Prostate gland (tissue), 2 donors: ENCODE measurements at regions not wholly inside any gene's neighbourhood (a gene's known extent, or its start where the extent isn't known, plus 50 kb on each side); places are given as distances from the start of the nearest gene placed in this dataset.
"Not testable (repeated sequence)": the region's sequence is repeated elsewhere in the genome, so short reads cannot be mapped to it uniquely, and the experiment has no call there.

ENCODE experiments used
- DNase-seq: peaks from one replicate; pipeline ENCODE4 v3.0.0-alpha.2; 2019; ENCODE audit warnings: low spot score
- H3K27ac ChIP-seq, 2 donors: fragments of 200-600 bp; sonication (generic); 2 replicates each; pipeline ENCODE4 v1.5.1; 2017 to 2019
- H3K27me3 ChIP-seq: fragments of 200-600 bp; sonication (generic); replicated peaks from 2 replicates; pipeline ENCODE4 v1.5.1; 2019; ENCODE audit not compliant: insufficient read depth
- H3K36me3 ChIP-seq, 2 donors: fragments of 200-600 bp; sonication (generic); 1 replicate in 1 of 2; 2 replicates in 1 of 2; pipeline versions ENCODE4 v1.5.1 to v1.8.1; 2017 to 2019
- H3K4me1 ChIP-seq: fragments of 200-600 bp; sonication (generic); replicated peaks from 2 replicates; pipeline ENCODE4 v1.5.1; 2019
- H3K4me3 ChIP-seq, 2 donors: fragments of 200-600 bp; sonication (generic); 2 replicates each; pipeline ENCODE4 v1.5.1; 2017 to 2019
- H3K9me3 ChIP-seq: fragments of 200-600 bp; sonication (generic); 2 replicates; pipeline ENCODE4 v1.5.1; 2017
- CTCF ChIP-seq, 4 experiments: fragments of 200-600 bp in 2 of 4; fragments of 450-650 bp in 2 of 4; sonication (generic) in 2 of 4; IDR thresholded peaks; 1 replicate in 3 of 4; 2 replicates in 1 of 4; pipeline ENCODE4 v1.5.1; 2016 to 2019; ENCODE audit warnings: antibody characterized with exemption in 4 of 4, mild to moderate bottlenecking in 2 of 4, moderate library complexity in 2 of 4
- POLR2A ChIP-seq: fragments of 450-650 bp; IDR thresholded peaks from one replicate; pipeline ENCODE4 v1.6.1; 2016; ENCODE audit warnings: antibody characterized with exemption, mild to moderate bottlenecking
- POLR2AphosphoS5 ChIP-seq: sonication (generic); formaldehyde crosslinking; IDR thresholded peaks from one replicate; pipeline ENCODE4 v1.6.1; 2017; ENCODE audit warnings: antibody characterized with exemption
- WGBS: methylation state at CpG from one replicate; pipeline ENCODE4 v1.1.5; 2018; 5-methylcytosine and 5-hydroxymethylcytosine counted together
- intact Hi-C: fragments of 100-400 bp; cut with DNase I; formaldehyde crosslinking; loops from one replicate; pipeline ENCODE4 v1.14.2; 2022

DNA sequence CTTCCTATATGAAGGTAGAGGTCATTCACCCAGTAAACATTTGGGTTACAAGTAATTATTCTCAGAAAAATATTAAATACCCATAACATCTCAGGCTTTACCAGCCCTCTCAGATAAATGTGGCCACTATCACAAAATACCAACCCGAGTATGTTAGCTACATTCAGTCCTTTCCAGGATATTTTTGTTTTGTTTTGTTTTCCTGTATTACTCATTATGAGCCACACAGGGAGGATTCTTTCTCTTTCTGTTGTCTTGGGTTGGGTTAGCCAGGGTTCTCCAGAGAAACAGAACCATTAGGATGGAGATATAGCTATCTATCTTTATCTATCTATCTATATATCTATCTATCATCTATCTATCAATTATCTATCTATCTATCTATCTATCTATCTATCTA, 947.6 kb upstream of the MDGA2 start:
- WGBS = 81% methylated on average over 1 of the region's 1 CpG
- H3K36me3 ChIP-seq = no peaks in the 10 kb centered on the region
- H3K27ac ChIP-seq = no peak overlapping the region
- no peaks in the 10 kb centered on the region for H3K4me1 ChIP-seq
- no peak overlapping the region for H3K4me3 ChIP-seq
- intact Hi-C loops = no loop called here
- no peaks in the 10 kb centered on the region for H3K27me3 ChIP-seq
- H3K9me3 ChIP-seq = no peaks in the 10 kb centered on the region
- TF ChIP-seq POLR2A = no peak
- no peak for TF ChIP-seq CTCF (IDR thresholded peaks at IDR 0.05)
- TF ChIP-seq POLR2AphosphoS5 = no peak
- DNase-seq = no peak

DNA sequence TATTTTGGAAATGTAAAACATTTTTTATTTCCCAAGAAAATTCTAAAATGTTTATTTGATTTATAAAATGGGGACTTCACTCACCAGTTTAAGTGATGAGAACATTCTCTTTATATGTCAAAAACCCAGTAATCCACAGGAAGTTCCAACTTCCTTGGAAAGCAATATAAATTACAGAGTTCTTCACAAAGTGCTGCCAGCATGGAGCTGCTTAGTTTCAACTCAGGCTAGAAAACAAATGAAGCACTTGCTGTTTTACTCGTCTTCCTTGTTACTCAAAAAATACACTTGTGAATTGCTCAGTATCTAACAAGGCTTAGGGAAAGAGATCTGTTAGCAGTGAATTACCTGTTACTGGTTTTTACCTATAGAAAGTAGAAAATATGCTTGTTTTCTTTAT, 942.7 kb upstream of the MDGA2 start:
- intact Hi-C loops = no loop called here
- Histone ChIP-seq H3K4me3 (no peak overlapping the region), H3K27me3 (no peaks in the 10 kb centered on the region), H3K4me1 (no peaks in the 10 kb centered on the region), H3K9me3 (no peaks in the 10 kb centered on the region), H3K36me3 (no peaks in the 10 kb centered on the region), H3K27ac (no peak overlapping the region)
- TF ChIP-seq POLR2AphosphoS5 (no peak), POLR2A (no peak), CTCF (IDR thresholded peaks at IDR 0.05) (no peak)
- no peak for DNase-seq
- WGBS = 30% methylated on average over 1 of the region's 1 CpG

DNA sequence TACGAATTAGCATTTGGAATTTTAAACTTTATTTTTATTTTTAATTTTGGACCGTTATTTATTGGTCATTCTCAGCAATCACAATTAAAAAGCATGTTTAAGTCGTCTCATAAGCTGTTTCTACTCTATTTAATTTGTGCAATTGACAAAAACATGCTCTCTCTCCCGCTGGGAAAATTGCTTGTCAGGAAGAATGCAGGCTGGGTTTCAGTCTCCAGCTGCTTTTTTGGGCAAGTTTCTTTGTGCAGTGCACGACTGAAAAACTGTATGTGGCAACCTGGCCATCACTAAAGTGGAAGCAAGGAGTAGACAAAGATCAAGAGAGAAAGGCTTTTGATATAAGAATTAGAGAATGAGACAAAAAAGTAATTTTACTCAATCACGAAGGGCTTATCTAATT, 941.5 kb upstream of the MDGA2 start:
- Histone ChIP-seq H3K27me3 (no peaks in the 10 kb centered on the region), H3K9me3 (no peaks in the 10 kb centered on the region), H3K36me3 (no peaks in the 10 kb centered on the region), H3K27ac (no peak overlapping the region), H3K4me3 (no peak overlapping the region), H3K4me1 (no peaks in the 10 kb centered on the region)
- 59% methylated on average over 6 of the region's 6 CpGs for WGBS
- TF ChIP-seq POLR2A (no peak), POLR2AphosphoS5 (no peak), CTCF (IDR thresholded peaks at IDR 0.05) (no peak)
- no peak for DNase-seq
- intact Hi-C loops = no loop called here

GRCh38 chr14:48615618-48616017, 940.2 kb upstream of the MDGA2 start:
- H3K36me3 ChIP-seq = no peaks in the 10 kb centered on the region
- DNase-seq = no peak
- H3K9me3 ChIP-seq = no peaks in the 10 kb centered on the region
- intact Hi-C loops = no loop called here
- no peak overlapping the region for H3K27ac ChIP-seq
- no peaks in the 10 kb centered on the region for H3K27me3 ChIP-seq
- no peak for TF ChIP-seq POLR2A
- no peak for TF ChIP-seq CTCF (IDR thresholded peaks at IDR 0.05)
- no peak for TF ChIP-seq POLR2AphosphoS5
- H3K4me3 ChIP-seq = no peak overlapping the region
- 94% methylated on average over 1 of the region's 1 CpG for WGBS
- no peaks in the 10 kb centered on the region for H3K4me1 ChIP-seq

DNA sequence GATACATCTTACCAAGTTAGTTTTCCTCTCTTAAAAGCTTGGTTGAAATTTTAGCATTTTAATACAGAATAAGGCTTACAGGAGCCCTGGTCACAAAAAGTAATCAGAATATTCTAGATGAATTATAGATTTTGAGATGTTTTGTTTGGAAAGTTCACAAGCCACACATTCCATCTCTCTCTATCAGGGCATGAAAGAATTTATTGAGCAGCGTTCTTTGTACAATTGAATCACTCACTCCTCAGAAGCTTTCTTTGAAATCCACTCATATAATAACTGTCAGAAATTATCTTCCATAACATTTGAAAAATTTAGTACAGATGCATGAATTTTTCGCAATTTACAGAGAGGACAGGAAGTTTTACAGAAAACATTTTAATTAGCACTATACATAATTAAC, 938.6 kb upstream of the MDGA2 start:
- Histone ChIP-seq H3K27me3 (no peaks in the 10 kb centered on the region), H3K4me1 (no peaks in the 10 kb centered on the region), H3K9me3 (no peaks in the 10 kb centered on the region), H3K4me3 (no peak overlapping the region), H3K27ac (no peak overlapping the region), H3K36me3 (no peaks in the 10 kb centered on the region)
- no peak for DNase-seq
- TF ChIP-seq POLR2AphosphoS5 (no peak), CTCF (IDR thresholded peaks at IDR 0.05) (no peak), POLR2A (no peak)
- intact Hi-C loops = no loop called here
- WGBS = 44% methylated on average over 2 of the region's 2 CpGs

GRCh38 chr14:48606960-48607359, 931.6 kb upstream of the MDGA2 start:
- DNase-seq, H3K9me3 ChIP-seq, intact Hi-C loops, H3K4me3 ChIP-seq, H3K27me3 ChIP-seq, H3K27ac ChIP-seq, H3K36me3 ChIP-seq, H3K4me1 ChIP-seq: not testable (repeated sequence)
- WGBS = 69% methylated on average over 8 of the region's 8 CpGs
